NT2/D1 (cell line): ENCODE measurements at regions not wholly inside any gene's neighbourhood (a gene's known extent, or its start where the extent isn't known, plus 50 kb on each side); places are given as distances from the start of the nearest gene placed in this dataset.
"Not testable (repeated sequence)": the region's sequence is repeated elsewhere in the genome, so short reads cannot be mapped to it uniquely, and the experiment has no call there.

Source experiments
- DNase-seq: peaks from one replicate; pipeline ENCODE4 v3.0.0-alpha.2; 2011; ENCODE audit warnings: low read depth, low spot score
- H3K27me3 ChIP-seq: 2 replicates; pipeline ENCODE4 v1.6.0; 2011; ENCODE audit warnings: mild to moderate bottlenecking; ENCODE audit not compliant: insufficient read length, insufficient read depth
- H3K36me3 ChIP-seq: 2 replicates; pipeline ENCODE4 v1.6.1; 2011; ENCODE audit warnings: mild to moderate bottlenecking, low read length, mixed read lengths; ENCODE audit not compliant: insufficient read depth, insufficient read length
- H3K4me1 ChIP-seq: 2 replicates; pipeline ENCODE4 v1.5.1; 2011; ENCODE audit not compliant: insufficient read depth, insufficient read length
- H3K4me3 ChIP-seq: 2 replicates; pipeline ENCODE4 v1.5.1; 2011; ENCODE audit warnings: low read depth; ENCODE audit not compliant: insufficient read length
- H3K9ac ChIP-seq: 2 replicates; pipeline ENCODE4 v1.6.0; 2011; ENCODE audit warnings: low read depth; ENCODE audit not compliant: insufficient read length
- H3K9me3 ChIP-seq: 2 replicates; pipeline ENCODE4 v1.5.1; 2011; ENCODE audit warnings: mild to moderate bottlenecking, low read length; ENCODE audit not compliant: insufficient read depth
- SUZ12 ChIP-seq: IDR thresholded peaks from 2 replicates; pipeline ENCODE4 v1.6.1; 2011; ENCODE audit not compliant: insufficient read length, insufficient read depth; ENCODE audit errors: extremely low read depth
- YY1 ChIP-seq: IDR thresholded peaks from 2 replicates; pipeline ENCODE4 v1.6.1; 2011; ENCODE audit not compliant: insufficient read length, insufficient read depth
- ZNF274 ChIP-seq: IDR thresholded peaks from 2 replicates; pipeline ENCODE4 v1.6.1; 2011; ENCODE audit warnings: mild to moderate bottlenecking, low read depth, low read length

DNA sequence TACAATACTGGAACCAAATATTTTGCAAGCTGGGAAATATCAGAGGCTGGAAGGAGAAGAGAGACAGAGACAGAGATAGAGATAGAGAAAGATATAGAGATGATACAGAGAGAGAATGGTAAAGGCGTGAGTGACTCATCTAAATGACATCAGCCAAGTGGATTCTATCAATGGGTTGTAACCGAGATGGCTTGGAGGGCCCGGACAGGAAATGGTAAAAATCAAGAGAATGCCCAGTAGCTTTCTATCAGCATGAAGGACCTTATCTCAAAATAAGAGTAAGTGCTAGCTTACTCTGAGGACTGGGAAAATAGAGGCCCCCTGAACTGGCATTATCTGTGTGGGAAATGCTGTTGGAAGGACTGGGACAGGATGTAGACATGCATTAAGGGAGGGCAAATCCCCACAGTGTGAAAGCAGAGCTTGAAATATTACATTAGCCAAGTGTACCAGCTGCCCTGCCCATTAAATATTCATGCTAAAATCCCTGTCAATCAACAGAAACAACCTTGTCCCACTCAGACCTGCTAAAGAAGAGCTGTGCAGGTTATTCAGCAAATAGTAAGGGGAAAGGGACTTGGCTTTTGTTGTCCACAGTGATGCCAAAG lies 76.6 kb upstream of the ZNF644 start:
- Histone ChIP-seq H3K27me3 (no peaks in the 10 kb centered on the region), H3K4me1 (no peaks in the 10 kb centered on the region), H3K36me3 (no peaks in the 10 kb centered on the region), H3K9ac (no peak overlapping the region), H3K4me3 (no peak overlapping the region), H3K9me3 (no peaks in the 10 kb centered on the region)
- DNase-seq, result no peak
- TF ChIP-seq ZNF274 (no peak), SUZ12 (no peak), YY1 (no peak)

DNA sequence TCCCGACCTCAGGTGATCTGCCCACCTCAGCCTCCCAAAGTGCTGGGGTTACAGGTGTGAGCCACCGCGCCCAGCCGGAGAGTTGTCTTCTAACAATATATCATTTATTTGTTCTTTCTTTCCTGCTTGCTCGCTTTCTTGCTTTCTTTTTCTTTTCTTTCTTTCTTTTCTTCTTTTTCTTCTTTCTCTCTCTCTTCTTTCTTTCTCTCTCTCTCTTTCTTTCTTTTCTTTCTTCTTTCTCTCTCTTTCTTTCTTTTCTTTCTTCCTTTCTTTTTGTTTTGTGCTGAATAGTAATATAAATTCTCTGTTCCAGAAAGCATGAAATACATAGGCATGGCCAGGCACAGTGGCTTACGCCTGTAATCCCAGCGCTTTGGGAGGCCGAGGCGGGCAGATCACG lies 73.5 kb upstream of the ZNF644 start:
- not testable (repeated sequence) for DNase-seq, H3K36me3 ChIP-seq, H3K27me3 ChIP-seq, H3K4me3 ChIP-seq, H3K9me3 ChIP-seq, H3K4me1 ChIP-seq, H3K9ac ChIP-seq

DNA sequence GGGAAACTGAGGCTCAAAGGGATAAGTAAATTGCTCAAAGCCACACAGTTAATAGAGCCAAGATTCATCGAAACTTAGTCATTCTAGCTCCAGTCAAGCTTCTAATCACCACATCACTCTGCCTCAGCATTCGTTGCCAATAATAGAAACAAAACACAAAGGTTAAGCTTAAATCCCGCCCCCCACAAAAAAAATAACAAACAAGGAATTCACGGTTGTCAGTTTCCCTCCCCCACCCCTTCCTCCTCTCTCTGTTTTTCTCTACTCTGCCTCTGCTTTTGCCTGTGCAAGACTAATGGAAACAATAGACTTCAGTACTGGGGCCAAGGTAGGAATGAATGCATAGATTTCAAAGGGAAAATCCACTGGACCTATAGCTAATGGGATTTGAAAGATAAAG lies 70.7 kb upstream of the ZNF644 start:
- Histone ChIP-seq H3K36me3 (no peaks in the 10 kb centered on the region), H3K4me3 (no peak overlapping the region), H3K4me1 (no peaks in the 10 kb centered on the region), H3K9ac (no peak overlapping the region), H3K9me3 (peaks cover 14% of the 10 kb centered on the region), H3K27me3 (no peaks in the 10 kb centered on the region)
- no peak for TF ChIP-seq ZNF274
- no peak for TF ChIP-seq YY1
- no peak for TF ChIP-seq SUZ12
- DNase-seq, result no peak

DNA sequence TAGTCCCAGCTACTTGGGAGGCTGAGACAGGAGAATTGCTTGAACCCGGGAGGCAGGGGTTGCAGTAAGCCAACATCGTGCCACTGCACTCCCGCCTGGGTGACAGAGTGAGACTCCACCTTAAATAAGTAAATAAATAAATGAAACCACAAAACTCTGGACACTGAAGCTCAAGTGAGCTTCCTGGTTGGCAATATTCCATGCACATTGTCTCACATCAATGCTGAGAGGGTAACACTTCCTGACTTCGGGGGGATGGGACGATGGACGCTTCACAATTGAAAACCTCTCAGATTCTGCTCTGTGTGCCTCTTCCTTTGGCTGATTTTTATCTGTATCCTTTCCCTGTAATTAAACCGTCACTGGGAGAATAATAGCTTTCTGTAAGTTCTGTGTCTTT lies 70.0 kb upstream of the ZNF644 start:
- no peak for DNase-seq
- H3K9me3 ChIP-seq, result peaks cover 21% of the 10 kb centered on the region
- H3K36me3 ChIP-seq, result no peaks in the 10 kb centered on the region
- no peaks in the 10 kb centered on the region for H3K4me1 ChIP-seq
- no peaks in the 10 kb centered on the region for H3K27me3 ChIP-seq
- H3K4me3 ChIP-seq, result no peak overlapping the region
- H3K9ac ChIP-seq, result no peak overlapping the region
- TF ChIP-seq ZNF274 (no peak), SUZ12 (no peak), YY1 (no peak)

DNA sequence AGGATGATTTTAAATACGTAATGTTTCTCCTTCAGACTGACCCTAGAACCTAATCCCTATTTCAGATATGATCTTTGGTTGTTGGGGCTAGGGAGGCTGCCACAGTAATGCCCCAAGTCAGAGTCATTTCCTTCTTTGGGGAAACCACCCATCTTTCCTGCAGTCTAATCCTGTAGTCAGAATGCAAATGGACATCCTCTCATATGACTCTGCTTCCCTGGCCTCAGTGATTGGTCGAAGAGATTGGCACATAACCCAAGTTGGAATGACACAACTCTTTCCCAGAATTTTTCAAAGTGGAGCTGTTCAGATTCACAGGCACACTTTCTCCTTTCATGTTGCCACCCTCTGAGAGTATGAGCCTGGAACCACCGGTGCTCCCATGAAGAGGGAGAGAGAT lies 58.8 kb upstream of the ZNF644 start:
- TF ChIP-seq YY1, result no peak
- TF ChIP-seq SUZ12, result no peak
- TF ChIP-seq ZNF274, result no peak
- no peaks in the 10 kb centered on the region for H3K4me1 ChIP-seq
- H3K9me3 ChIP-seq, result no peaks in the 10 kb centered on the region
- H3K27me3 ChIP-seq, result no peaks in the 10 kb centered on the region
- H3K4me3 ChIP-seq, result no peak overlapping the region
- no peak overlapping the region for H3K9ac ChIP-seq
- DNase-seq, result no peak
- no peaks in the 10 kb centered on the region for H3K36me3 ChIP-seq

DNA sequence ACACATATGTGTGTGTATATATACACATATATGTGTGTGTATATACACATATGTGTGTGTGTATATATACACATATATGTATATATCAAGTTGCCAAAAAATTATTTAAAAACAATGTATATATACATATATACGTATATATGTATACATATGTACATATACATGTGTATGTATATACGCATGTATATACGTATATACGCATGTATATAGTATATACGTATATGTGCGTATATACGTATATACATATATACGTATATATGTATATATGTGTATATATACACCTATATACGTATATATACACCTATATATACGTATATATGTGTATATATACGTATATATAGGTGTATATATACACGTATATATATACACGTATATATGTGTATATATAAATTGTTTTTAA lies 57.0 kb upstream of the ZNF644 start:
- Histone ChIP-seq H3K4me3 (no peak overlapping the region), H3K4me1 (no peaks in the 10 kb centered on the region), H3K27me3 (no peaks in the 10 kb centered on the region), H3K9ac (no peak overlapping the region), H3K9me3 (no peaks in the 10 kb centered on the region), H3K36me3 (no peaks in the 10 kb centered on the region)
- TF ChIP-seq YY1, result no peak
- TF ChIP-seq ZNF274, result no peak
- TF ChIP-seq SUZ12, result no peak
- DNase-seq, result no peak

DNA sequence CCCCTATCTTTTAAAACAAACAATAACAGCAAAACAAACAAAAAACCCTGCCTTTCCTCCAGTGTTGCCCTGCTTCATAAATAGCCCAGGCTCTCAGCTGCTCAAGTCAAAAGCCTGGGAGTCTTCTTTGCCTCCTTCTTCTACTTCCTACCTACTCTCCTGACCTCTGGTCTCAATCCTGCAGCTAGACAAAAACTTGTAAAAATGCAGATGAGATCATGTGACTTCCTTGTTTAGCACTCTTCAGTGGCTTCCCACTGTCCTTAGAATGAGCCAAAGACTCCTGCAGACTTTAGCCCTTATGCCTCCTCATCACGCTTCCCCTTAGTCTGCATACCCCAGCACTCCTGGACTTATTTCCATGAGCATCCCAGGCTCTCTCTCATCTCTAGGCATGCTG lies 55.0 kb upstream of the ZNF644 start:
- no peaks in the 10 kb centered on the region for H3K9me3 ChIP-seq
- no peak overlapping the region for H3K9ac ChIP-seq
- DNase-seq, result no peak
- H3K27me3 ChIP-seq, result no peaks in the 10 kb centered on the region
- H3K4me1 ChIP-seq, result no peaks in the 10 kb centered on the region
- TF ChIP-seq SUZ12, result no peak
- TF ChIP-seq YY1, result no peak
- TF ChIP-seq ZNF274, result no peak
- H3K36me3 ChIP-seq, result no peaks in the 10 kb centered on the region
- H3K4me3 ChIP-seq, result no peak overlapping the region
